Right renal cortex interstitium (tissue), 3 donors: ENCODE measurements at regions not wholly inside any gene's neighbourhood (a gene's known extent, or its start where the extent isn't known, plus 50 kb on each side); places are given as distances from the start of the nearest gene placed in this dataset.

ENCODE experiments used
- DNase-seq, 3 donors: peaks; one replicate each; pipeline ENCODE4 v3.0.0-alpha.2; 2013; ENCODE audit warnings: low read depth in 3 of 3, low spot score in 2 of 3

GRCh38 chr13:110965038-110965754, 50.3 kb upstream of the ANKRD10 start:
- DNase-seq, result no peak
